DND-41 (cell line): ENCODE measurements at regions not wholly inside any gene's neighbourhood (a gene's known extent, or its start where the extent isn't known, plus 50 kb on each side); places are given as distances from the start of the nearest gene placed in this dataset.

Experiments used
- ATAC-seq: fragments of 200-7000 bp; cut with Tn5 transposase; 3 replicates; pipeline ENCODE4 v1.9.1; 2021; ENCODE audit warnings: low read depth; ENCODE audit not compliant: insufficient read depth
- DNase-seq: peaks from one replicate; pipeline ENCODE4 v3.0.0-alpha.2; 2020
- H2AFZ ChIP-seq: 2 replicates; pipeline ENCODE4 v1.6.0; 2012; ENCODE audit warnings: low read depth, low read length
- H3K27ac ChIP-seq: 2 replicates; pipeline ENCODE4 v1.5.1; 2012; ENCODE audit warnings: low read length, inconsistent platforms
- H3K27me3 ChIP-seq: fragments of 200-600 bp; sonication (generic); 2 replicates; pipeline ENCODE4 v1.6.0; 2012; ENCODE audit warnings: low read length, mild to moderate bottlenecking, inconsistent platforms; ENCODE audit not compliant: insufficient read depth, poor library complexity
- H3K36me3 ChIP-seq: 2 replicates; pipeline ENCODE4 v1.5.1; 2012; ENCODE audit warnings: low read length, inconsistent platforms; ENCODE audit not compliant: insufficient read depth
- H3K4me1 ChIP-seq: 2 replicates; pipeline ENCODE4 v1.5.1; 2012; ENCODE audit warnings: mild to moderate bottlenecking, low read length; ENCODE audit not compliant: insufficient read depth
- H3K4me2 ChIP-seq: 2 replicates; pipeline ENCODE4 v1.6.0; 2012; ENCODE audit warnings: mild to moderate bottlenecking, moderate library complexity, low read length, inconsistent platforms; ENCODE audit not compliant: insufficient read depth
- H3K4me3 ChIP-seq, 2 experiments: fragments of 200-600 bp in 1 of 2; shearing (Covaris generic) in 1 of 2; 2 replicates each; pipeline ENCODE4 v1.5.1; 2012 to 2016; ENCODE audit warnings: inconsistent platforms in 2 of 2, low read length in 2 of 2, mild to moderate bottlenecking in 2 of 2, low read depth in 1 of 2, moderate library complexity in 1 of 2
- H3K79me2 ChIP-seq: 2 replicates; pipeline ENCODE4 v1.6.0; 2012; ENCODE audit warnings: low read length, inconsistent platforms; ENCODE audit not compliant: insufficient read depth
- H3K9ac ChIP-seq: 2 replicates; pipeline ENCODE4 v1.6.0; 2012; ENCODE audit warnings: low read depth, mild to moderate bottlenecking, inconsistent platforms, low read length, moderate library complexity
- H3K9me3 ChIP-seq: 2 replicates; pipeline ENCODE4 v1.5.1; 2012; ENCODE audit warnings: low read length, moderate library complexity, mild to moderate bottlenecking, inconsistent platforms; ENCODE audit not compliant: insufficient read depth, severe bottlenecking
- H4K20me1 ChIP-seq: 2 replicates; pipeline ENCODE4 v1.6.0; 2012; ENCODE audit warnings: low read length; ENCODE audit not compliant: insufficient read depth
- EZH2 ChIP-seq: IDR thresholded peaks from 3 replicates; pipeline ENCODE4 v1.6.1; 2012; ENCODE audit warnings: borderline replicate concordance, low read depth, mild to moderate bottlenecking, moderate library complexity, low read length, inconsistent platforms; ENCODE audit not compliant: severe bottlenecking
- TF ChIP-seq, protein P1 (sequence below): IDR thresholded peaks from 2 replicates; pipeline ENCODE4 v1.5.1; 2012; ENCODE audit warnings: borderline replicate concordance, low read length, moderate library complexity, mild to moderate bottlenecking; ENCODE audit not compliant: poor library complexity, severe bottlenecking; ENCODE audit errors: extremely low read depth

DNA sequence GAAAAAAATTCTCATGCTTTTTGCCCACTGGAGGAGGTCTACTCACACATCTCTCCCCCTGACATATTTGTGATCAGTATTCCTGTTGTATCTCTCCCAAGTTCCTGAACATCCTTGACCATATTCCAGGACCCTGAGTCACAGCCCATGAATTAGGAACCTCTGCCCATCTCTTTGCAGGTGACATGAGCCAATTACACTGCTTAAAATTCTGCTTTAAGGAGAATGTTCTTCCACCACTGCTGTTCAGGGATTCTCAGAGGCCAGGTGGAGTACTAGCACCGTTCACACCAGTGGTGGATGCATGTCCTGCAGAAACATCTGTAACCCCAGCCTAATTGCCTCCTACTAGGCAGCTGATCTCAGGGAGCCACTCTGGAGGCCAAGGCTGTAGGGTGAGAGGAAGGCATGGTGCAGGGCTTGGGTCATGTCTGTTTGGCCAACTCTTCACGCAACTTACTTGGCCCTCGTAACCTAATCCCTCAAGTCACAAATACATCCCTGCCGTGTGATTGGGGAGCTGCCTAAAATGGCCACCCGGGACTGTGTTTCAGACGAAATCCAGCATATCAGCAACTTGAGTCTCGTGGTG, 104.8 kb downstream of the GGTLC2 start:
- H4K20me1 ChIP-seq = no peaks in the 10 kb centered on the region
- H3K27me3 ChIP-seq = no peaks in the 10 kb centered on the region
- H3K27ac ChIP-seq = no peak overlapping the region
- H3K36me3 ChIP-seq = no peaks in the 10 kb centered on the region
- H2AFZ ChIP-seq = no peak overlapping the region
- H3K4me3 ChIP-seq = no peak overlapping the region
- H3K9ac ChIP-seq = no peak overlapping the region
- TF ChIP-seq, protein P1, sequence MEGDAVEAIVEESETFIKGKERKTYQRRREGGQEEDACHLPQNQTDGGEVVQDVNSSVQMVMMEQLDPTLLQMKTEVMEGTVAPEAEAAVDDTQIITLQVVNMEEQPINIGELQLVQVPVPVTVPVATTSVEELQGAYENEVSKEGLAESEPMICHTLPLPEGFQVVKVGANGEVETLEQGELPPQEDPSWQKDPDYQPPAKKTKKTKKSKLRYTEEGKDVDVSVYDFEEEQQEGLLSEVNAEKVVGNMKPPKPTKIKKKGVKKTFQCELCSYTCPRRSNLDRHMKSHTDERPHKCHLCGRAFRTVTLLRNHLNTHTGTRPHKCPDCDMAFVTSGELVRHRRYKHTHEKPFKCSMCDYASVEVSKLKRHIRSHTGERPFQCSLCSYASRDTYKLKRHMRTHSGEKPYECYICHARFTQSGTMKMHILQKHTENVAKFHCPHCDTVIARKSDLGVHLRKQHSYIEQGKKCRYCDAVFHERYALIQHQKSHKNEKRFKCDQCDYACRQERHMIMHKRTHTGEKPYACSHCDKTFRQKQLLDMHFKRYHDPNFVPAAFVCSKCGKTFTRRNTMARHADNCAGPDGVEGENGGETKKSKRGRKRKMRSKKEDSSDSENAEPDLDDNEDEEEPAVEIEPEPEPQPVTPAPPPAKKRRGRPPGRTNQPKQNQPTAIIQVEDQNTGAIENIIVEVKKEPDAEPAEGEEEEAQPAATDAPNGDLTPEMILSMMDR = no peak
- no peak for TF ChIP-seq EZH2
- no peaks in the 10 kb centered on the region for H3K79me2 ChIP-seq
- H3K9me3 ChIP-seq = no peaks in the 10 kb centered on the region
- DNase-seq (no peak), ATAC-seq (no peak)
- H3K4me2 ChIP-seq = no peak overlapping the region
- H3K4me1 ChIP-seq = no peaks in the 10 kb centered on the region

DNA sequence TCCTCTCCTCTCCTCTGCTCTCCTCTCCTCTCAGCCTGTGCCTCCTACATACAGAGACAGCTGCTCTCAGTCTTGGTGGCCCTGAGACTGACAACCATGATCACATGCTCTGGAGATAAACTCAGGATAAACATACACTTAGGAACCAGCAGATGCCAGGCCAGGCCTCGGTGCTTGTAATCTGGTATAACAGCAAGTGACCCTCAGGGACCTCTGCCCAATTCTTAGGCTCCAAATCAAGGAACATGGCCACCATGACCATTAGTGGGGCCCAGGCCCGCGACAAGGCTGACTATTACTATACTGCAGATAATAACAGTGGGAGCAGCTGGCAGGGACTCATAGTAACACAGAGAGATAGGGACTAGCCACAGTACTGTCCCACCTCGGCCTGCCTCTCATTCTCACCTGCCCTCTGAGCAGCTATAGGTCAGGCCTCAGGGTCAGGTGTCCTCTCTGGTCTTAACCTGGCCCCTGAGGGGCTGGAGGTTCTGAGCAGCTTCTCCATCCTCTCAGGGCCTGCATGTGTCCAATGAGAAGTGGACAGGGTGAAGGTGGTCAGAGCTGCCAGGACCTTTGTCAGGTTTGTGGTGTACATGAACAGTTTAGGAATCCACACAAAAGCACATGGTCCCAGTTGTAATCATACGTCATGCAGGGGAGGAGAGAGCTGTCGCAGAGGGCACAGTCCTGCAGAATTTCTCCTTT, 106.1 kb downstream of the GGTLC2 start:
- Histone ChIP-seq H2AFZ (no peak overlapping the region), H3K27ac (no peak overlapping the region), H3K36me3 (no peaks in the 10 kb centered on the region), H3K9ac (no peak overlapping the region), H3K9me3 (no peaks in the 10 kb centered on the region), H3K4me1 (no peaks in the 10 kb centered on the region), H4K20me1 (no peaks in the 10 kb centered on the region), H3K79me2 (no peaks in the 10 kb centered on the region), H3K27me3 (no peaks in the 10 kb centered on the region), H3K4me3 (no peak overlapping the region), H3K4me2 (no peak overlapping the region)
- TF ChIP-seq, protein P1 = no peak
- TF ChIP-seq EZH2 = no peak
- ATAC-seq (no peak), DNase-seq (no peak)

DNA sequence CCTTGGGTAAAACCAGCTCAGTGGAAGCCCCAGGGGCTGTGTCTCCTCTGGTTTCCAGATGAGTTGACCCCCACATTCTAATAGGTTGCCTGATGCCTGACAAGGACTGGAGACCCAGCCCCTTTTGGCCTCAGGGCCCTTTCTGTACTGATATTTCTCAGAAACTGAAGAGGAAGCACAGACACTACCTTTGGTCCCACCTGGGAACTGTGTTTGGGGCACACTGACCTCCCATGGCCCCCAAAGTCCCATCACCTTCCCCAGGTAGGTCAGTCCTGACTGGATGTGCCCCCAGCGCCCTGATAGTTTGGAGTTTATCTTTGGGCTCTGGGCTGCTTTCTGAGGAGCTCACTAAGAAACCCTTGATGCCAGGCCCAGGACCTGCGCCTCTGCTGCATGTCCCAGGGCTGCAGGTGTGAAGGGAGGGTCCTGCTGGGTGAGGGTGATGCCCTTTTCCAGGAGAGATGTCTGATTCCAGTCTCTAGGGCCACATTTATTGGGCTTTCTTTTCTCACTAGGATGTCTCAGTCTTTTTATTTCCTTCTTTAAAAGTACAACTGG, 106.7 kb downstream of the GGTLC2 start:
- no peaks in the 10 kb centered on the region for H3K27me3 ChIP-seq

More for the DNA sequence above, 106.7 kb downstream of the GGTLC2 start:
- no peak overlapping the region for H3K4me3 ChIP-seq
- H3K79me2 ChIP-seq = no peaks in the 10 kb centered on the region
- H3K27ac ChIP-seq = no peak overlapping the region
- DNase-seq = no peak
- no peaks in the 10 kb centered on the region for H3K9me3 ChIP-seq
- H2AFZ ChIP-seq = no peak overlapping the region
- no peak overlapping the region for H3K9ac ChIP-seq
- H3K4me2 ChIP-seq = no peak overlapping the region
- no peaks in the 10 kb centered on the region for H3K36me3 ChIP-seq
- no peak for ATAC-seq
- no peaks in the 10 kb centered on the region for H3K4me1 ChIP-seq
- H4K20me1 ChIP-seq = no peaks in the 10 kb centered on the region
- no peak for TF ChIP-seq EZH2
- TF ChIP-seq, protein P1 = no peak
